Activated CD8-positive, alpha-beta memory T cell treated with anti-CD3 and anti-CD28 coated beads for 36 hours (primary cell): ENCODE measurements at regions not wholly inside any gene's neighbourhood (a gene's known extent, or its start where the extent isn't known, plus 50 kb on each side); places are given as distances from the start of the nearest gene placed in this dataset.

Source experiments
- CTCF ChIA-PET: fragments of 350-600 bp; sonication (Branson Sonifier 250); formaldehyde crosslinking; loops from one replicate; lab custom pipeline; 2021; ENCODE audit warnings: antibody characterized with exemption; lab: Charles Lee
- POLR2A ChIA-PET: fragments of 350-600 bp; sonication (Branson Sonifier 250); formaldehyde crosslinking; loops from one replicate; lab custom pipeline; 2021; ENCODE audit warnings: antibody characterized with exemption; lab: Charles Lee

GRCh38 chr2:5495586-5495985 lies 196.6 kb upstream of the SOX11 start:
- POLR2A ChIA-PET: no interaction called here

GRCh38 chr2:5497874-5498273 lies 194.3 kb upstream of the SOX11 start:
- ChIA-PET CTCF (no interaction called here), POLR2A (no interaction called here)

More at GRCh38 chr2:5495586-5495985, 196.6 kb upstream of the SOX11 start:
- CTCF ChIA-PET: no interaction called here

GRCh38 chr2:5501807-5502206 lies 190.4 kb upstream of the SOX11 start:
- ChIA-PET POLR2A (no interaction called here), CTCF (no interaction called here)

GRCh38 chr2:5502385-5502784 lies 189.8 kb upstream of the SOX11 start:
- ChIA-PET CTCF (no interaction called here), POLR2A (no interaction called here)

- CTCF ChIA-PET: no interaction called here
- POLR2A ChIA-PET: no interaction called here
Measured at GRCh38 chr2:5504756-5505155, 187.4 kb upstream of the SOX11 start.

GRCh38 chr2:5507367-5507766 lies 184.8 kb upstream of the SOX11 start:
- POLR2A ChIA-PET: no interaction called here

GRCh38 chr2:5509362-5509761 lies 182.8 kb upstream of the SOX11 start:
- ChIA-PET CTCF (no interaction called here), POLR2A (no interaction called here)

More at GRCh38 chr2:5507367-5507766, 184.8 kb upstream of the SOX11 start:
- CTCF ChIA-PET: no interaction called here

- ChIA-PET CTCF (no interaction called here), POLR2A (no interaction called here)
Measured at GRCh38 chr2:5510082-5510481, 182.1 kb upstream of the SOX11 start.

GRCh38 chr2:5515693-5516092 lies 176.5 kb upstream of the SOX11 start:
- CTCF ChIA-PET: no interaction called here
- POLR2A ChIA-PET: no interaction called here

- CTCF ChIA-PET: no interaction called here
- POLR2A ChIA-PET: no interaction called here
Measured at GRCh38 chr2:5519286-5519685, 172.9 kb upstream of the SOX11 start.

GRCh38 chr2:5520463-5520972 lies 171.7 kb upstream of the SOX11 start:
- CTCF ChIA-PET: no interaction called here
- POLR2A ChIA-PET: no interaction called here

GRCh38 chr2:5521461-5521860 lies 170.7 kb upstream of the SOX11 start:
- POLR2A ChIA-PET: no interaction called here
- CTCF ChIA-PET: no interaction called here

GRCh38 chr2:5524551-5524950 lies 167.6 kb upstream of the SOX11 start:
- ChIA-PET POLR2A (no interaction called here), CTCF (no interaction called here)

GRCh38 chr2:5528706-5529105 lies 163.5 kb upstream of the SOX11 start:
- POLR2A ChIA-PET: no interaction called here
- CTCF ChIA-PET: no interaction called here

GRCh38 chr2:5530011-5530696 lies 162.0 kb upstream of the SOX11 start:
- ChIA-PET POLR2A (no interaction called here), CTCF (no interaction called here)

- POLR2A ChIA-PET: no interaction called here
- CTCF ChIA-PET: no interaction called here
Measured at GRCh38 chr2:5535301-5535700, 156.9 kb upstream of the SOX11 start.

GRCh38 chr2:5537180-5537688 lies 154.9 kb upstream of the SOX11 start:
- POLR2A ChIA-PET: no interaction called here
- CTCF ChIA-PET: no interaction called here

GRCh38 chr2:5538313-5538712 lies 153.9 kb upstream of the SOX11 start:
- POLR2A ChIA-PET: no interaction called here
- CTCF ChIA-PET: no interaction called here

GRCh38 chr2:5538772-5539171 lies 153.4 kb upstream of the SOX11 start:
- POLR2A ChIA-PET: no interaction called here
- CTCF ChIA-PET: no interaction called here

GRCh38 chr2:5539282-5540165 lies 152.7 kb upstream of the SOX11 start:
- CTCF ChIA-PET: no interaction called here
- POLR2A ChIA-PET: no interaction called here

GRCh38 chr2:5540856-5541255 lies 151.3 kb upstream of the SOX11 start:
- ChIA-PET CTCF (no interaction called here), POLR2A (no interaction called here)
